ENCODE measurements at regions not wholly inside any gene's neighbourhood (a gene's known extent, or its start where the extent isn't known, plus 50 kb on each side); places are given as distances from the start of the nearest gene placed in this dataset.

GRCh38 chr6:113719064-113719463 lies 138.1 kb upstream of the MARCKS start:
- intact Hi-C loops (cut with micrococcal nuclease), result no loop called here
- H2AFZ ChIP-seq (ENCODE audit: low read depth, low read length), result no peak overlapping the region
- BruUV-seq (replicated peaks), result no TSS peak
- CTCF ChIA-PET, result no interaction called here
- H4K20me1 ChIP-seq (replicated peaks; ENCODE audit: control insufficient read depth, extremely low read depth, insufficient read depth, low read length), result no peaks in the 10 kb centered on the region
- TF ChIP-seq MAX (IDR thresholded peaks at IDR 0.05; ENCODE audit: insufficient read depth, insufficient read length) (no peak), MYC (IDR thresholded peaks at IDR 0.05; ENCODE audit: low read depth, low read length) (no peak), GATA2 (IDR thresholded peaks at IDR 0.05; ENCODE audit: insufficient read depth, insufficient read length, low read depth, low read length) (no peak), POLR2A (IDR thresholded peaks at IDR 0.05; ENCODE audit: low read depth, low read length) (no peak), CTCF (IDR thresholded peaks at IDR 0.05; ENCODE audit: extremely low read depth in 1 of 2, insufficient read depth in 1 of 2, low read depth in 1 of 2, low read length in 2 of 2) (no peak), FOS (IDR thresholded peaks at IDR 0.05; ENCODE audit: borderline replicate concordance, insufficient read depth, low read length) (no peak), POLR2AphosphoS5 (IDR thresholded peaks at IDR 0.05; ENCODE audit: insufficient read depth, low read depth, low read length) (no peak), EZH2 (IDR thresholded peaks at IDR 0.05; ENCODE audit: borderline replicate concordance, low read depth, low read length, severe bottlenecking) (no peak), JUN (IDR thresholded peaks at IDR 0.05; ENCODE audit: borderline replicate concordance, insufficient read depth, insufficient read length, low read depth) (no peak)
- POLR2A ChIA-PET, result no interaction called here
- H3K27ac ChIP-seq (ENCODE audit: insufficient read depth, low read depth, low read length), result no peak overlapping the region
- no peaks in the 10 kb centered on the region for H3K9me3 ChIP-seq (replicated peaks; ENCODE audit: control insufficient read depth, insufficient read depth, low read length)
- H3K36me3 ChIP-seq (ENCODE audit: control insufficient read depth in 2 of 2, extremely low read depth in 1 of 2, insufficient read depth in 2 of 2, low read length in 2 of 2), result no peaks in the 10 kb centered on the region
- dilution Hi-C loops (cut with MboI; ENCODE audit: extremely low pct_ligation_motif_present, low sequenced_read_pairs), result no loop called here
- FAIRE-seq (no peak), DNase-seq (ENCODE audit: low read depth, low spot score) (no peak)
- peaks cover 9% of the 10 kb centered on the region for H3K4me1 ChIP-seq (ENCODE audit: control insufficient read depth, extremely low read depth, insufficient read depth, low read length)
- H3K79me2 ChIP-seq (ENCODE audit: control insufficient read depth, insufficient read depth, low read length), result no peaks in the 10 kb centered on the region
- no peak overlapping the region for H3K4me3 ChIP-seq (replicated peaks in 1 of 3; ENCODE audit: insufficient read depth in 1 of 3, low read depth in 1 of 3, low read length in 3 of 3)
- no peak overlapping the region for H3K9ac ChIP-seq (replicated peaks; ENCODE audit: extremely low read depth, insufficient read depth, low read length)
- no peak overlapping the region for H3K4me2 ChIP-seq (ENCODE audit: insufficient read depth, low read length)
- no peaks in the 10 kb centered on the region for H3K27me3 ChIP-seq (ENCODE audit: control insufficient read depth in 2 of 2, insufficient read depth in 2 of 2, low read length in 2 of 2)
- no peaks in the 10 kb centered on the region for H3K9me1 ChIP-seq (replicated peaks; ENCODE audit: control insufficient read depth, extremely low read depth, insufficient read depth, low read length)

Measured in endothelial cell of umbilical vein (primary cell).